Cardiac muscle cell (in vitro differentiated cells and primary cell): ENCODE measurements at regions not wholly inside any gene's neighbourhood (a gene's known extent, or its start where the extent isn't known, plus 50 kb on each side); places are given as distances from the start of the nearest gene placed in this dataset.

Source experiments
- DNase-seq, 2 donors: peaks; one replicate each; pipeline versions ENCODE4 v3.0.0 to v3.0.0-alpha.2; 2010 to 2017; ENCODE audit warnings: low read depth in 1 of 2, low spot score in 1 of 2
- H3K27ac ChIP-seq: fragments of 200-600 bp; sonication (generic); 2 replicates; pipeline ENCODE4 v1.5.1; 2016
- H3K27me3 ChIP-seq: fragments of 200-600 bp; sonication (generic); 2 replicates; pipeline ENCODE4 v1.6.0; 2016; ENCODE audit warnings: control low read depth
- H3K36me3 ChIP-seq: fragments of 200-600 bp; sonication (generic); 2 replicates; pipeline ENCODE4 v1.5.1; 2016; ENCODE audit warnings: control low read depth
- H3K4me1 ChIP-seq: fragments of 200-600 bp; sonication (generic); 2 replicates; pipeline ENCODE4 v1.8.1; 2017; ENCODE audit warnings: low read depth, mild to moderate bottlenecking, mixed run types
- H3K4me3 ChIP-seq: fragments of 200-600 bp; sonication (generic); 2 replicates; pipeline ENCODE4 v1.5.1; 2016; ENCODE audit warnings: mild to moderate bottlenecking
- H3K9me3 ChIP-seq: fragments of 200-600 bp; sonication (generic); 2 replicates; pipeline ENCODE4 v1.5.1; 2017; ENCODE audit warnings: low read depth, mild to moderate bottlenecking, control low read depth
- CTCF ChIP-seq: IDR thresholded peaks from 2 replicates; pipeline ENCODE4 v1.5.1; 2012; ENCODE audit warnings: low read depth, mild to moderate bottlenecking, low read length

GRCh38 chr1:208654241-208654640 lies 410.1 kb upstream of the PLXNA2 start:
- Histone ChIP-seq H3K4me3 (no peak overlapping the region), H3K9me3 (no peaks in the 10 kb centered on the region), H3K27me3 (no peaks in the 10 kb centered on the region), H3K4me1 (no peaks in the 10 kb centered on the region), H3K36me3 (no peaks in the 10 kb centered on the region), H3K27ac (no peak overlapping the region)
- peak; percentile 17 to 21 for DNase-seq
- TF ChIP-seq CTCF = peak; percentile 34

GRCh38 chr1:208665936-208666335 lies 421.8 kb upstream of the PLXNA2 start:
- Histone ChIP-seq H3K9me3 (no peaks in the 10 kb centered on the region), H3K36me3 (no peaks in the 10 kb centered on the region), H3K4me1 (no peaks in the 10 kb centered on the region), H3K27ac (no peak overlapping the region), H3K27me3 (no peaks in the 10 kb centered on the region), H3K4me3 (no peak overlapping the region)
- no peak for DNase-seq
- TF ChIP-seq CTCF = no peak

- Histone ChIP-seq H3K27me3 (no peaks in the 10 kb centered on the region), H3K36me3 (no peaks in the 10 kb centered on the region), H3K9me3 (no peaks in the 10 kb centered on the region), H3K4me3 (no peak overlapping the region), H3K4me1 (no peaks in the 10 kb centered on the region), H3K27ac (no peak overlapping the region)
- no peak for TF ChIP-seq CTCF
- DNase-seq = peak in 1 of 2 donors; percentile 75
Observed at GRCh38 chr1:208668991-208669390, 424.8 kb upstream of the PLXNA2 start.

GRCh38 chr1:208670778-208671177 lies 426.6 kb upstream of the PLXNA2 start:
- H3K36me3 ChIP-seq = no peaks in the 10 kb centered on the region
- no peak for DNase-seq
- TF ChIP-seq CTCF = no peak
- H3K4me3 ChIP-seq = no peak overlapping the region
- no peaks in the 10 kb centered on the region for H3K27me3 ChIP-seq
- no peaks in the 10 kb centered on the region for H3K4me1 ChIP-seq
- no peak overlapping the region for H3K27ac ChIP-seq
- no peaks in the 10 kb centered on the region for H3K9me3 ChIP-seq

GRCh38 chr1:208681878-208682663 lies 437.9 kb upstream of the PLXNA2 start:
- Histone ChIP-seq H3K36me3 (no peaks in the 10 kb centered on the region), H3K27ac (no peak overlapping the region)
- TF ChIP-seq CTCF = no peak

GRCh38 chr1:208682664-208683013 lies 438.5 kb upstream of the PLXNA2 start:
- no peak for DNase-seq
- no peaks in the 10 kb centered on the region for H3K36me3 ChIP-seq
- no peaks in the 10 kb centered on the region for H3K4me1 ChIP-seq
- no peak overlapping the region for H3K4me3 ChIP-seq
- no peaks in the 10 kb centered on the region for H3K9me3 ChIP-seq
- no peak overlapping the region for H3K27ac ChIP-seq
- no peaks in the 10 kb centered on the region for H3K27me3 ChIP-seq
- no peak for TF ChIP-seq CTCF

More at GRCh38 chr1:208681878-208682663, 437.9 kb upstream of the PLXNA2 start:
- DNase-seq = no peak
- Histone ChIP-seq H3K4me1 (no peaks in the 10 kb centered on the region), H3K4me3 (no peak overlapping the region), H3K27me3 (no peaks in the 10 kb centered on the region), H3K9me3 (no peaks in the 10 kb centered on the region)
